ENCODE measurements at regions not wholly inside any gene's neighbourhood (a gene's known extent, or its start where the extent isn't known, plus 50 kb on each side); places are given as distances from the start of the nearest gene placed in this dataset.

DNA sequence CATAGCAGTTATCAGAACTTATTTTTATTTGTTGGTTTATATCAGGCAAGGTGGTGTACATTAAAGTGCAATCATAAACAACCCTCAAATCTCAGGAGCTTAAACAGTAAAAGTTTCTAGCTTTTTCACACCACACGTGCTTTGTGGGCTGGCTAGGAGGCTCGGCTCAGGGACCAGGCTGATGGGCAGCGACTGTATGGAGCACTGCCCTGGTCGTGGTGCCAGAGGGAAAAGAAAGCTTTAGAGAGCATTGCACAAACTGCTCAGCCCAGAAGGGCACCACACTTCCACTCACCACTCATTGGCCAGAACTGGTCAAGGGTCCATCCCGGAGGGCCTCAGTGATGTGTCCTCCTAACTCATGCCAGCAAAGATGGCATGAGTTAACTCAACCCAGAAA, 123.2 kb downstream of the AQP9 start:
- WGBS (ENCODE audit: insufficient coverage): 86% methylated on average over 5 of the region's 5 CpGs
- Mint-ChIP-seq H3K9me3 (no peaks in the 10 kb centered on the region), H3K27me3 (ENCODE audit: low read depth in 2 of 2) (peaks cover 2 to 13% of the 10 kb centered on the region in 2 donors), H3K27ac (no peak overlapping the region), H3K4me3 (no peak overlapping the region), H3K4me1 (no peaks in the 10 kb centered on the region), H3K36me3 (no peaks in the 10 kb centered on the region)
- DNase-seq (no peak), ATAC-seq (no peak)
- no peak overlapping the region for H3K27ac ChIP-seq (ENCODE audit: low read length)
- no peak overlapping the region for H3K4me3 ChIP-seq (ENCODE audit: low read length)
- intact Hi-C loops (cut with micrococcal nuclease): no loop called here
- TF ChIP-seq, protein P1, sequence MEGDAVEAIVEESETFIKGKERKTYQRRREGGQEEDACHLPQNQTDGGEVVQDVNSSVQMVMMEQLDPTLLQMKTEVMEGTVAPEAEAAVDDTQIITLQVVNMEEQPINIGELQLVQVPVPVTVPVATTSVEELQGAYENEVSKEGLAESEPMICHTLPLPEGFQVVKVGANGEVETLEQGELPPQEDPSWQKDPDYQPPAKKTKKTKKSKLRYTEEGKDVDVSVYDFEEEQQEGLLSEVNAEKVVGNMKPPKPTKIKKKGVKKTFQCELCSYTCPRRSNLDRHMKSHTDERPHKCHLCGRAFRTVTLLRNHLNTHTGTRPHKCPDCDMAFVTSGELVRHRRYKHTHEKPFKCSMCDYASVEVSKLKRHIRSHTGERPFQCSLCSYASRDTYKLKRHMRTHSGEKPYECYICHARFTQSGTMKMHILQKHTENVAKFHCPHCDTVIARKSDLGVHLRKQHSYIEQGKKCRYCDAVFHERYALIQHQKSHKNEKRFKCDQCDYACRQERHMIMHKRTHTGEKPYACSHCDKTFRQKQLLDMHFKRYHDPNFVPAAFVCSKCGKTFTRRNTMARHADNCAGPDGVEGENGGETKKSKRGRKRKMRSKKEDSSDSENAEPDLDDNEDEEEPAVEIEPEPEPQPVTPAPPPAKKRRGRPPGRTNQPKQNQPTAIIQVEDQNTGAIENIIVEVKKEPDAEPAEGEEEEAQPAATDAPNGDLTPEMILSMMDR (IDR thresholded peaks at IDR 0.05): no peak
- H3K27me3 ChIP-seq (ENCODE audit: control insufficient read depth, insufficient read depth, low read length): peaks cover 2% of the 10 kb centered on the region
- no peaks in the 10 kb centered on the region for H3K36me3 ChIP-seq (ENCODE audit: control insufficient read depth, insufficient read depth, low read length)
- H3K9me3 ChIP-seq (ENCODE audit: control insufficient read depth, insufficient read depth, low read length): no peaks in the 10 kb centered on the region
- H3K4me1 ChIP-seq (ENCODE audit: control insufficient read depth, insufficient read depth, low read length): no peaks in the 10 kb centered on the region

DNA sequence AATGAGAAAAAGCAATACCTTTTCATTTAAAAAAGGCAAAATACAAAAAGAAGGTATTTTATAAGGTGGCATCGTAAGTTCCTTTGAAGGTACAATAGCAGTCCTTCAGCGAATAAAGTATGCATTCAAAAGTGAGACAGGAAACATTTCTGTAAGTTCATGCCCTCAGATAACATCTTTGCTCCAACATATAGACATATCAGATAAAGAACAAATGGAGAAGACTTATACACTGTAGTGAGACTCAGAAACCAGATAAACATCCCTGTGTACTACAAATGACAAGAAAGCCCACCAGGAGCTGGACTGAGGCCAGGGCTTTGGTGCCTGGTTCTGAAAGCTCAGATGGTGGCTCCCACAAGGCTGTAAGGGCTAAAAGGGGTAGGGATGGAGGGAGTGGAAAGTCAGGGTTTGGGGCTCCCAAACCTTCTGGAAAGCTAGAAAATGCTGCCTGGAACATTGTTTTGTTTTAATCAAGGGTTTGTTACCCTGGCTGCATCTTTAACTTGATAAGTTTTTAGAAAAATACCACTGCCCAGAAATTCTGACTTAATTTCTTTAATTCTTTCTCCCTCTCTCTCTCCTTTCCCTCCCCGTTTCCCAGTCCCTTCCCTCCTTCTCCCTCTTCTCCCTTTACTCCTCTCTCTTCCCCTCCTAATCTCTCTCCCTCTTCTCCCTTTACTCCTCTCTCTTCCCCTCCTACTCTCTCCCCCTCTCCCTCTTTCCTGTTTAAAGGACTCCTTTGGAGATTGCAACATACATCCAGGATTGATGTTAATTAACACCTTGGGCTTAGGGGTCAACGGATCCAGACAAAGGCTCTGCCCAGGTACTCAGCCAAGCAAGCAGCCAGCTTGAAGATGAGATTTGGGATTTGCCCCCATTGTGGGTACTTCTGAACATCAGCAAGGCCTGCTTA, 126.1 kb downstream of the AQP9 start:
- Histone ChIP-seq H3K36me3 (ENCODE audit: control insufficient read depth, insufficient read depth, low read length) (no peaks in the 10 kb centered on the region), H3K27me3 (ENCODE audit: control insufficient read depth, insufficient read depth, low read length) (peaks cover 2% of the 10 kb centered on the region), H3K4me1 (ENCODE audit: control insufficient read depth, insufficient read depth, low read length) (no peaks in the 10 kb centered on the region), H3K4me3 (ENCODE audit: low read length) (no peak overlapping the region), H3K27ac (ENCODE audit: low read length) (no peak overlapping the region), H3K9me3 (ENCODE audit: control insufficient read depth, insufficient read depth, low read length) (no peaks in the 10 kb centered on the region)
- no peak for DNase-seq
- H3K36me3 Mint-ChIP-seq: no peaks in the 10 kb centered on the region
- intact Hi-C loops (cut with micrococcal nuclease): no loop called here
- no peak for ATAC-seq
- H3K4me1 Mint-ChIP-seq: peaks cover 0 to under 1% of the 10 kb centered on the region in 2 donors
- H3K27me3 Mint-ChIP-seq (ENCODE audit: low read depth in 2 of 2): peaks cover 0 to 5% of the 10 kb centered on the region in 2 donors
- no peak overlapping the region for H3K27ac Mint-ChIP-seq
- TF ChIP-seq, protein P1 (IDR thresholded peaks at IDR 0.05): no peak
- H3K4me3 Mint-ChIP-seq: no peak overlapping the region
- WGBS (ENCODE audit: insufficient coverage): 74% methylated on average over 4 of the region's 4 CpGs
- H3K9me3 Mint-ChIP-seq: no peaks in the 10 kb centered on the region

DNA sequence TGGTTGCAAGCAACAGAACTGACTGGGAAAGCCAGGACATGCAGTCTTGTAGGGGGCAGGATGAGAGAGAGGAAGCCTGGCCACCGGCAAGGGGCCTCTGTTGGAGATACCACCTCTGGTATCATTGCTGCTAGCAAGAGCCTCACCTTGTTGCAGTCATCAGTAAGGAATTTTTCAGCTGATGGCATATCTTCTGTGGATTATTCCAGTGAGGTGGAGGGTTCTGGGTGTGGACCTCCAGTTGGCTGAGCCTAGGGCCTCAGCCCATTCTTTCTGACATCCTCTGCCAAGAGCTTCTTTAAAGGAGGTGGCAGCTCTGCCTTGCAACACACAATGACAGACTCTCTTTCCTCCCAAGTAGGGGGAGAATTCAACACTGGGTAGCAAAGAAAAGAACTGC, 128.9 kb downstream of the AQP9 start:
- Histone ChIP-seq H3K4me1 (ENCODE audit: control insufficient read depth, insufficient read depth, low read length) (peaks cover 5% of the 10 kb centered on the region), H3K27ac (ENCODE audit: low read length) (no peak overlapping the region), H3K36me3 (ENCODE audit: control insufficient read depth, insufficient read depth, low read length) (no peaks in the 10 kb centered on the region), H3K4me3 (ENCODE audit: low read length) (no peak overlapping the region), H3K9me3 (ENCODE audit: control insufficient read depth, insufficient read depth, low read length) (no peaks in the 10 kb centered on the region), H3K27me3 (ENCODE audit: control insufficient read depth, insufficient read depth, low read length) (peaks cover 2% of the 10 kb centered on the region)
- Mint-ChIP-seq H3K27ac (no peak overlapping the region), H3K36me3 (peaks cover 6% of the 10 kb centered on the region), H3K4me3 (no peak overlapping the region), H3K9me3 (peaks cover 0 to 6% of the 10 kb centered on the region in 2 donors), H3K27me3 (ENCODE audit: low read depth in 2 of 2) (peaks cover 2 to 8% of the 10 kb centered on the region in 2 donors), H3K4me1 (peaks cover 6 to 13% of the 10 kb centered on the region in 2 donors)
- intact Hi-C loops (cut with micrococcal nuclease): no loop called here
- WGBS (ENCODE audit: insufficient coverage): 78% methylated on average over 1 of the region's 1 CpG
- ATAC-seq (no peak), DNase-seq (no peak)
- TF ChIP-seq, protein P1 (IDR thresholded peaks at IDR 0.05): no peak

All from natural killer cell (primary cell).